ENCODE measurements at regions not wholly inside any gene's neighbourhood (a gene's known extent, or its start where the extent isn't known, plus 50 kb on each side); places are given as distances from the start of the nearest gene placed in this dataset.

DNA sequence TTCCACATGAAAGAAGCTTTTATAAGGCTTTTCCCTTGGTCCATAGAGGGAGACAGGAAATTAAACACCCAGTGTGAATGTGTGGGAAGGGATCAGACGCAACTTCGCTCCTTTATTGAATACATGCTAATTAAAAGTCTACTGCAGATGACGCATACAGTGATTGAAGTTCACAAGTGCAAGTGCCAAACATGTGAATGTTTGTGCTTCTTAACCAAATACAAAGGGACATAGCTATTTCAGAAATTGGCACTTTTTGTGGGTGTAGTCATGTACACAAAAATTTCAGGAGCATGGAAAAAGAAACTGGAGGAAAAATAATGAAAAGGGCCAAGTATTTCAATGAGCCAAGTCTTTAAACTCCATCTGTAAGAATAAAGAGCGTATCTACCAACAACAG is 283.7 kb downstream of the SKAP2 start:
- H3K36me3 ChIP-seq (ENCODE audit: insufficient read depth, low read length) = no peaks in the 10 kb centered on the region
- no peaks in the 10 kb centered on the region for H4K20me1 ChIP-seq (ENCODE audit: insufficient read depth, low read length)
- DNase-seq (ENCODE audit: insufficient read length, low spot score, missing footprints) = no peak
- H3K4me1 ChIP-seq (ENCODE audit: insufficient read depth, low read length) = no peaks in the 10 kb centered on the region
- no peak overlapping the region for H3K27ac ChIP-seq (ENCODE audit: low read depth, low read length)
- no peak overlapping the region for H3K4me2 ChIP-seq (ENCODE audit: insufficient read depth, low read length)
- TF ChIP-seq, protein P1, sequence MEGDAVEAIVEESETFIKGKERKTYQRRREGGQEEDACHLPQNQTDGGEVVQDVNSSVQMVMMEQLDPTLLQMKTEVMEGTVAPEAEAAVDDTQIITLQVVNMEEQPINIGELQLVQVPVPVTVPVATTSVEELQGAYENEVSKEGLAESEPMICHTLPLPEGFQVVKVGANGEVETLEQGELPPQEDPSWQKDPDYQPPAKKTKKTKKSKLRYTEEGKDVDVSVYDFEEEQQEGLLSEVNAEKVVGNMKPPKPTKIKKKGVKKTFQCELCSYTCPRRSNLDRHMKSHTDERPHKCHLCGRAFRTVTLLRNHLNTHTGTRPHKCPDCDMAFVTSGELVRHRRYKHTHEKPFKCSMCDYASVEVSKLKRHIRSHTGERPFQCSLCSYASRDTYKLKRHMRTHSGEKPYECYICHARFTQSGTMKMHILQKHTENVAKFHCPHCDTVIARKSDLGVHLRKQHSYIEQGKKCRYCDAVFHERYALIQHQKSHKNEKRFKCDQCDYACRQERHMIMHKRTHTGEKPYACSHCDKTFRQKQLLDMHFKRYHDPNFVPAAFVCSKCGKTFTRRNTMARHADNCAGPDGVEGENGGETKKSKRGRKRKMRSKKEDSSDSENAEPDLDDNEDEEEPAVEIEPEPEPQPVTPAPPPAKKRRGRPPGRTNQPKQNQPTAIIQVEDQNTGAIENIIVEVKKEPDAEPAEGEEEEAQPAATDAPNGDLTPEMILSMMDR (IDR thresholded peaks at IDR 0.05; ENCODE audit: extremely low read depth, low read depth, low read length) = no peak
- no peak overlapping the region for H3K4me3 ChIP-seq (ENCODE audit: insufficient read depth, low read length)
- no peaks in the 10 kb centered on the region for H3K27me3 ChIP-seq (ENCODE audit: insufficient read depth, low read length)
- no peaks in the 10 kb centered on the region for H3K79me2 ChIP-seq (ENCODE audit: insufficient read depth, low read length)
- no peaks in the 10 kb centered on the region for H3K9me3 ChIP-seq (ENCODE audit: low read depth, low read length)
- H2AFZ ChIP-seq (ENCODE audit: low read length) = no peak overlapping the region

- Histone ChIP-seq H3K9me3 (ENCODE audit: low read depth, low read length) (no peaks in the 10 kb centered on the region), H3K27ac (ENCODE audit: low read depth, low read length) (no peak overlapping the region), H3K36me3 (ENCODE audit: insufficient read depth, low read length) (no peaks in the 10 kb centered on the region), H3K4me3 (ENCODE audit: insufficient read depth, low read length) (no peak overlapping the region), H3K4me1 (ENCODE audit: insufficient read depth, low read length) (no peaks in the 10 kb centered on the region), H2AFZ (ENCODE audit: low read length) (no peak overlapping the region), H3K79me2 (ENCODE audit: insufficient read depth, low read length) (no peaks in the 10 kb centered on the region), H3K27me3 (ENCODE audit: insufficient read depth, low read length) (no peaks in the 10 kb centered on the region), H3K4me2 (ENCODE audit: insufficient read depth, low read length) (no peak overlapping the region), H4K20me1 (ENCODE audit: insufficient read depth, low read length) (no peaks in the 10 kb centered on the region)
- no peak for DNase-seq (ENCODE audit: insufficient read length, low spot score, missing footprints)
- TF ChIP-seq, protein P1 (IDR thresholded peaks at IDR 0.05; ENCODE audit: extremely low read depth, low read depth, low read length) = no peak
Observed at GRCh38 chr7:26583094-26583648, 281.2 kb downstream of the SKAP2 start.

DNA sequence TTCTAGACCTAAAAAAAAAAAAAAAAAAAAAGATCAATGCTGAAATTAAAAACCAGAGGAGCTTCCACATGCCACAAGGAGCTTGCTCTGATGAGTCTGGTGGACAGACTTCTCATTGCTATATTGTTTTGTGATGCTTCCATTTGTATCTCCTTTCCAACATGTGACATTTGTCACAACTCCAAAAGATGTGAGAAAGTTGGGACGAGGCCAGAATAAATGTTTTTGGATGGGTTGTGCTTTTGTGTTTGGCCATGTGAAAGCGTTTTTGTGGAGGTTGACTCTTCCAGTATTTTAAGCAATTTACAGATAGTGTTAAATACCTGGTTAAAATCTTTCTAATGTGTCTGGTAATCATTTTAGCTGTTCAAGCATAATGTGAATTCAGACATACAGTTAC is 280.1 kb downstream of the SKAP2 start:
- no peak for DNase-seq (ENCODE audit: insufficient read length, low spot score, missing footprints)
- H3K4me1 ChIP-seq (ENCODE audit: insufficient read depth, low read length) = no peaks in the 10 kb centered on the region
- no peaks in the 10 kb centered on the region for H3K79me2 ChIP-seq (ENCODE audit: insufficient read depth, low read length)
- no peak overlapping the region for H2AFZ ChIP-seq (ENCODE audit: low read length)
- no peaks in the 10 kb centered on the region for H3K27me3 ChIP-seq (ENCODE audit: insufficient read depth, low read length)
- no peaks in the 10 kb centered on the region for H3K36me3 ChIP-seq (ENCODE audit: insufficient read depth, low read length)
- H4K20me1 ChIP-seq (ENCODE audit: insufficient read depth, low read length) = no peaks in the 10 kb centered on the region
- H3K4me3 ChIP-seq (ENCODE audit: insufficient read depth, low read length) = no peak overlapping the region
- no peak overlapping the region for H3K27ac ChIP-seq (ENCODE audit: low read depth, low read length)
- H3K4me2 ChIP-seq (ENCODE audit: insufficient read depth, low read length) = no peak overlapping the region
- H3K9me3 ChIP-seq (ENCODE audit: low read depth, low read length) = no peaks in the 10 kb centered on the region
- TF ChIP-seq, protein P1 (IDR thresholded peaks at IDR 0.05; ENCODE audit: extremely low read depth, low read depth, low read length) = no peak

- no peak overlapping the region for H3K27ac ChIP-seq (ENCODE audit: low read depth, low read length)
- no peaks in the 10 kb centered on the region for H3K27me3 ChIP-seq (ENCODE audit: insufficient read depth, low read length)
- no peaks in the 10 kb centered on the region for H3K9me3 ChIP-seq (ENCODE audit: low read depth, low read length)
- no peaks in the 10 kb centered on the region for H3K79me2 ChIP-seq (ENCODE audit: insufficient read depth, low read length)
- H3K4me2 ChIP-seq (ENCODE audit: insufficient read depth, low read length) = no peak overlapping the region
- DNase-seq (ENCODE audit: insufficient read length, low spot score, missing footprints) = no peak
- no peak overlapping the region for H2AFZ ChIP-seq (ENCODE audit: low read length)
- H3K36me3 ChIP-seq (ENCODE audit: insufficient read depth, low read length) = no peaks in the 10 kb centered on the region
- no peak overlapping the region for H3K4me3 ChIP-seq (ENCODE audit: insufficient read depth, low read length)
- no peaks in the 10 kb centered on the region for H4K20me1 ChIP-seq (ENCODE audit: insufficient read depth, low read length)
- TF ChIP-seq, protein P1 (IDR thresholded peaks at IDR 0.05; ENCODE audit: extremely low read depth, low read depth, low read length) = no peak
- H3K4me1 ChIP-seq (ENCODE audit: insufficient read depth, low read length) = no peaks in the 10 kb centered on the region
Observed at GRCh38 chr7:26584987-26585665, 279.3 kb downstream of the SKAP2 start.
